ENCODE measurements at regions not wholly inside any gene's neighbourhood (a gene's known extent, or its start where the extent isn't known, plus 50 kb on each side); places are given as distances from the start of the nearest gene placed in this dataset.
"Not testable (repeated sequence)": the region's sequence is repeated elsewhere in the genome, so short reads cannot be mapped to it uniquely, and the experiment has no call there.

GRCh38 chr4:114034189-114034588, 54.7 kb upstream of the ARSJ start:
- DNase-seq = no peak

GRCh38 chr4:114036426-114036825, 57.0 kb upstream of the ARSJ start:
- DNase-seq = no peak

DNA sequence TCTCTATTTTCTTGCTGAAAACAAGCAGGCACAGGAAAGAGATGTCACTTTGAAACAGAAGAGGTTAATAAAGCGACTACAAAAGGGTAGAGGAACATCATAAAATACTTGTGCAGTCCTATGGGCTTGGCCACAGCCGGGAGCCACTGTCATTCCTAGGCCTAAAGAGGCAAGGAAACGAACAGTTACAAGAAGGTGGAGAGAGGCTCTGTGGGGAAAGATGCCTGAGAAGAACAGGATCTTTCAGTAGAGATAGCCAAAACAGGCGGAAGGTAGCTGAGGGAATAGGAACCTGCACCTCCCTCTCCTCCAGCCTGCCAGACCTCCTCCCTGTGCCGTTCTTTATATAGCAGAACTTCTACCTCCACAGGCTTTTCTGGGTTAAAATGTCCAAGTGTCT, 57.4 kb upstream of the ARSJ start:
- no peak for DNase-seq

- no peak for DNase-seq
These were observed 58.5 kb upstream of the ARSJ start for GRCh38 chr4:114037988-114038387.

DNA sequence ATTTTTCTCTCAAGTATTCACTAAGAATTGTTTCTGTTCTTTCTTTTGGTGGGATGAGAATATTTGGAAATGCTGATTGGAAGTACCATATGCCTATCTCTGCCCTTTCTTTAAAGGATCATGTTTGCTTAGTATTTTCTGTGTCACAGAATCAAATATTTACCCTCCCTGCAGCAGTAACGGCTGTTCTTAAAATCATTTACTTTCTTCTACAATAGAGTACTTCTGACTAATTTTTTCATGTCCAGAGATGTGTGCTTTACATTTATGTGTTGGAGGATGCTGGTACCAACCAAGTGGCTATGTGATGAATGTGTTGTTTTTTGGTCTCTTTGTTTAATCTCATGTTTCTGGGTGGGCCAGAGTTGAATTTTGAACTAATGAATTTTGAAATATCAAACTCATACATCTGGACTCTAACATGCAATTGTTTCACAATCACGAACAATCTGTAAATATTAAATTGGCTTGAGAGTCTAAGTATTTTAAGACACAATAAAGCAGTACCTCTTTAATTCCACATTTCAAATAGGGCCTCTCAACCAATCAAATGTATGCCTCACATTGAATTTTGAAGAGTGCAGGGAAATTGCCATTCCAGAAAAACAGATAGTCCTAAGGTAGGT, 59.4 kb upstream of the ARSJ start:
- DNase-seq = no peak

DNA sequence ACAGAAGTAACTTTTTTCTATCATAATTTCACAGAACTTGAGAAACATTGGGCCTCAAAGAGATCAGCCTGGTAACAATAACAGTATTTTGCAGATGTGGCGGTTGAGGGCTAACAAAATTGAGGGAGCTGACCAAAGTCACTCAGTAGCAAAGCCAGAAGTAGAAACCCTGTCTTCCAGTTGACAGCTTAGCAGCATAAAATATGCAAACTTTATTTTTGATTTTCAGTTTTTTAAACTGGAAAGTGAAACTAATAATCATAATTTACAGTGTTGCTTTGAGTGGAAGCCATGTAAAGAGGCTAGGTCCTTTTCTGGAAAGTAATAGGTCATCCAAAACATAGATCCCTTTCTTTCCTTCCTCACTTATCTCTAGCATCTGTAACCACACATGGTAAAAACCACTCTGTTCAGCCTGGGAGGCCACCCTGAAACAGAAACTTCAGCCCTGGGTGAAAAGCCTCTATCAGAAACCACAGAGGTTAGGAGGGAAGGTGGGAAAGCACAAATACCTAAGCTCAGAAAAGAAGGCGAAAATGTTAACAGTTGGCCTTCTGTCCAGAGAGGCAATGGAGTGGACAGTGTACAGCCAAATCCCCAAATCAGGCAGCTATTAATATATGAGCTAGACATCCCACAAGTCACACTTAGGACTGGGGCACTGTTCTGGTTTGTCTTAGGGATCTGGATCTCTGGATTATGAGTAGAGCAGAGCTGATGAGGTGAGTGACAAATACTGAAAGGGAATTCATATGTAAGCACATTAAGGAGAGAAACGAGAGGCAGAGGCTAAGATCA, 61.1 kb upstream of the ARSJ start:
- DNase-seq = no peak

- no peak for DNase-seq
These were observed 61.6 kb upstream of the ARSJ start for GRCh38 chr4:114041117-114041475.

GRCh38 chr4:114043116-114043515, 63.7 kb upstream of the ARSJ start:
- no peak for DNase-seq

- not testable (repeated sequence) for DNase-seq
These were observed 64.9 kb upstream of the ARSJ start for GRCh38 chr4:114044351-114044750.

DNA sequence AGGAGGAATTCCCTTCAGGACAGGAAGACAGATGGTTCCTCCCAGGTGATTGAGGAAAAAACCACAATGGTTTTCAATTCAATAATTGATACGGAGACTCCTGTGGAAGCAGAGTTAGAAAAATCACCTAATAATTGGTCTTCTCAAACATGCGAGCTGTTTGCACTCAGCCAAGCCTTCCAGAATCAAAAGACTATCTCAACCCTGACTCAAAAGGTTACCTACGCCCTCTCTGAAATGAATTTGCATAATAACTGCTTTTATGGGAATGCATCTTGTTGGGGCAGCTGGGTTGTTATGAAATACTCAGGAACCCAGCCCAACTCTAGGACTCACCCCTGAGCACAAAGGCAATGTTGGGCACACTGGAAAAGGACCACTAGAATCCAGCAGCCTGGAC, 66.9 kb upstream of the ARSJ start:
- no peak for DNase-seq

- DNase-seq = not testable (repeated sequence)
These were observed 68.7 kb upstream of the ARSJ start for GRCh38 chr4:114048154-114048553.

DNA sequence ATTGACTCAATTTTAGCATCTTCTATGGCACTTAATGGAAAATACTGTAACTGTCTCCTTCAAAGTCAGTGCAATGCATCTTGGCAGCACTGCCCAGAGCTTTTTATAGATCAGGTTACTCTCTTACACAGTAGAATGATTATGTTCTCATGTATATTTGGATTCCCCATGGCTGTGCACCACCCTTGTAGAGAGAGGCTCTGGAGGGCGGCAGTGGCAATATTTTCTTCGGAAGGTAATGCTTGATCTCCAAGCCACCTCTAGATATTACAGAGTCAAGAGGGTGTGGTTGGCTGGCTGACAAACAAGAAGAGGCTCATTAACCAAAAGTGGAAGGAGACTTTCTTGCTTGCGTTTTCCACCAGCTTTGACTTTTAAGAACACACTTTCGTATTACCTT, 72.8 kb upstream of the ARSJ start:
- no peak for DNase-seq

DNA sequence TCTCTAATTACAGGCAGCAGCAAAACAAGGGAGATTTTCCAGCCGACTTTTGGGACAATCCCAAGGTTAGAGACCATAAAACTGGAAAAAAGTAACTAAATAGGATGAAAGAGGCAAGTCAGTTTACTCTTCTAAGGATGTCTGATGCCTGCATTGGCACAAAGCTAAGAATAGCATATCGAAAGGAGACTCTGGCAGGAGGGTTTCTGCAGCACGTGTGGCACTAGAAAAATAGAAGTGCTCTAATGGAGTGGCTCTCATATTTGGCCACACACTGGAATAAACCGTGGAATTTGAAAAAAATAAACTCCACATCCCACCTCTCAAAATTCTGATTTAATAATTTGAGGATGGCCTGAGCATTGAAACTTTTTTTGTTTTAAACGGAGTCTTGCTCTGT, 77.2 kb upstream of the ARSJ start:
- no peak for DNase-seq

GRCh38 chr4:114057746-114058145, 78.3 kb upstream of the ARSJ start:
- no peak for DNase-seq

- no peak for DNase-seq
These were observed 83.1 kb upstream of the ARSJ start for GRCh38 chr4:114062499-114062898.

DNA sequence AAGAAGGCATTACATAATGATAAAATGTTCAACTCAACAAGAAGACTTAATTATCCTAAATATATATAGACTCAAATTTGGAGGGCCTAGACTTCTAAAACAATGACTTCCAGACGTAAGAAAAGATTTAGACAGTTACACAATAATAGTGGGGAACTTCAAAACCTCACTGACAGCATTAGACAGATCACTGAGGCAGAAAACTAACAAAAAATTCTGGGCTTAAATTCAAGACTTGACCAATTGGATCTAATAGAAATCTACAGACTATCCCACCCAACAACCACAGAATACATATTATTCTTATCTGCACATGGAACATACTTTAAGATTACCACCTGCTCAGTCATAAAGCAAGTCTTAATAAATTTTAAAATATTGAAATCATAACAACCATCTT, 93.3 kb upstream of the ARSJ start:
- no peak for DNase-seq

GRCh38 chr4:114076899-114077570, 97.6 kb upstream of the ARSJ start:
- DNase-seq = no peak

DNA sequence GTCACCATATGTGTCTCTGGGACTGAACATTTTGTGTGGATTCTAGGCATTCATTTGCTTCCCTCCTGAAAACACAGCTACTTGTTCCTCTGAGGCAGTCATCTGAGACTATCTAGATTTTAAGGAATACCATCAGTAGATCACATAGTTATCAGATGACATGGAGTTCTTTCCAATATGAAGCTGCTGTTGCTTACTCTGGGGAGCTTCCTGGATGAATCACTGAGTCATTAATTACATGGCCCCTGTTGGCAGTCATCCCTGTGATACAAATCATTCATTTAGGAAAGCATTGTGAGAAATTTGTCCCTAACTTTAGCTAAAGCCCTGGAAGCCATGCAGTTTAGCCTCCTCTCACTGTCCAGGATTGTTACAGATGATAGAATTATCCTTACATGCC, 98.2 kb upstream of the ARSJ start:
- no peak for DNase-seq

GRCh38 chr4:114078636-114079035, 99.2 kb upstream of the ARSJ start:
- DNase-seq = no peak

GRCh38 chr4:114081783-114082182, 102.3 kb upstream of the ARSJ start:
- no peak for DNase-seq

GRCh38 chr4:114082348-114082747, 102.9 kb upstream of the ARSJ start:
- DNase-seq = no peak

DNA sequence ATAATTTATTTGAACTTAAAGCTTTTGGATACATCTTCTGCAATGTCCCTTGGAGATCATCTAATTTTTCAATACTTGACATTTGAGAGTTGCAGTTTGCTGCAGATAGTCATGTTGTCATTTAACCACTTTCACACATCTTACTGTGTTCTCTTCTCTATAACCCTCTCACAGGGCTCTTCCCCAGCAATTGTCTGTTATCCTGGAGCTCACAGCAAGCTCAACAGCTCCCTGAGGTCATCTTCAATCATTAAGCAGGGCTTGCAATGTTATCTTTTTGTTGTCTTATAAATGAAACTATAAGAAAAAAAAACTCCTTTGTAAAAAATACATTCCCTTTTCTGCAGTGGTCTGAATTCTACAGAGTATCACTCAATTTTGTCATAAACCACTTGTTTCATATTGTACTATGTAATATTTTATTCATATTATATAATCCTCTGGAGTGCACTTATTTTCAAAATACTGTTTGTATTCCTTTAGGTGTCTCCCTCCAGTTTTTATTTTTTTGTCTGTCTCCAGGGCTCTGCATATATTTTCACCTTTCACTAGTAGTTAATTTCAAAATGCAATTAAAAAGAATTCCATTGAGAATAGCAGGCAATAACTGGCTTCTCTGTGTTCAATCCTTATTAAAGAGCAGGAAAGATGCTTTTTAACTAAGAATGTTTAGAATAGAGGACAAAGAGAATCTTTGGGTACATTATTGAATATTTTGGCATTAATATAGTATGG, 106.3 kb upstream of the ARSJ start:
- DNase-seq = no peak

GRCh38 chr4:114087596-114088230, 108.3 kb upstream of the ARSJ start:
- DNase-seq = no peak
